ENCODE measurements at regions not wholly inside any gene's neighbourhood (a gene's known extent, or its start where the extent isn't known, plus 50 kb on each side); places are given as distances from the start of the nearest gene placed in this dataset.
"Not testable (repeated sequence)": the region's sequence is repeated elsewhere in the genome, so short reads cannot be mapped to it uniquely, and the experiment has no call there.

DNA sequence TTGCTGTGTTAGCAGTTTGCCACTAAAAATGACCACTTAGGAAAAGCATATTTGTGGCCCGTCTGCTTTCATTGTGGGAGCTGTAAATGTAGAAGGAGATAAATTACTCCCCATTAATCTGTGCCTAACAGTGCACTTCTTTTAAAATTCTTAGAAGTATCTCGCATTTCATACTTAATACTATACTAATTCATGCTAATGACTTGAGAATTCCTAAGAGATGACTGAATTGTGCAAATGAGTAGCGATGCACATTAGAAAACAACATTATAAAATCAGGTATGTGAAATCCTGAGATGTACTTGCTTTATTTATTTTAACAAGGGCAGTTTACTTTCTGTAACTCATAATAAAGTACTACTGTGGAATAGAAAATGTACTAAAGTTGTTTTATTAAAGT lies 494.6 kb upstream of the CHD1 start:
- TF ChIP-seq, protein P1, sequence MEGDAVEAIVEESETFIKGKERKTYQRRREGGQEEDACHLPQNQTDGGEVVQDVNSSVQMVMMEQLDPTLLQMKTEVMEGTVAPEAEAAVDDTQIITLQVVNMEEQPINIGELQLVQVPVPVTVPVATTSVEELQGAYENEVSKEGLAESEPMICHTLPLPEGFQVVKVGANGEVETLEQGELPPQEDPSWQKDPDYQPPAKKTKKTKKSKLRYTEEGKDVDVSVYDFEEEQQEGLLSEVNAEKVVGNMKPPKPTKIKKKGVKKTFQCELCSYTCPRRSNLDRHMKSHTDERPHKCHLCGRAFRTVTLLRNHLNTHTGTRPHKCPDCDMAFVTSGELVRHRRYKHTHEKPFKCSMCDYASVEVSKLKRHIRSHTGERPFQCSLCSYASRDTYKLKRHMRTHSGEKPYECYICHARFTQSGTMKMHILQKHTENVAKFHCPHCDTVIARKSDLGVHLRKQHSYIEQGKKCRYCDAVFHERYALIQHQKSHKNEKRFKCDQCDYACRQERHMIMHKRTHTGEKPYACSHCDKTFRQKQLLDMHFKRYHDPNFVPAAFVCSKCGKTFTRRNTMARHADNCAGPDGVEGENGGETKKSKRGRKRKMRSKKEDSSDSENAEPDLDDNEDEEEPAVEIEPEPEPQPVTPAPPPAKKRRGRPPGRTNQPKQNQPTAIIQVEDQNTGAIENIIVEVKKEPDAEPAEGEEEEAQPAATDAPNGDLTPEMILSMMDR (conservative IDR thresholded peaks at IDR 0.05; ENCODE audit: low read length) = not testable (repeated sequence)
- TF ChIP-seq EZH2phosphoT487 (IDR thresholded peaks at IDR 0.05; ENCODE audit: borderline replicate concordance, low read depth, low read length) = not testable (repeated sequence)
